GM19395 (cell line): ENCODE measurements at regions not wholly inside any gene's neighbourhood (a gene's known extent, or its start where the extent isn't known, plus 50 kb on each side); places are given as distances from the start of the nearest gene placed in this dataset.
"Not testable (repeated sequence)": the region's sequence is repeated elsewhere in the genome, so short reads cannot be mapped to it uniquely, and the experiment has no call there.

ENCODE experiments used
- ATAC-seq: cut with Tn5 transposase; IDR thresholded peaks from one replicate; pipeline ENCODE4 v1.9.1; 2021; ENCODE audit warnings: mild to moderate bottlenecking, moderate library complexity; ENCODE audit not compliant: unreplicated experiment

DNA sequence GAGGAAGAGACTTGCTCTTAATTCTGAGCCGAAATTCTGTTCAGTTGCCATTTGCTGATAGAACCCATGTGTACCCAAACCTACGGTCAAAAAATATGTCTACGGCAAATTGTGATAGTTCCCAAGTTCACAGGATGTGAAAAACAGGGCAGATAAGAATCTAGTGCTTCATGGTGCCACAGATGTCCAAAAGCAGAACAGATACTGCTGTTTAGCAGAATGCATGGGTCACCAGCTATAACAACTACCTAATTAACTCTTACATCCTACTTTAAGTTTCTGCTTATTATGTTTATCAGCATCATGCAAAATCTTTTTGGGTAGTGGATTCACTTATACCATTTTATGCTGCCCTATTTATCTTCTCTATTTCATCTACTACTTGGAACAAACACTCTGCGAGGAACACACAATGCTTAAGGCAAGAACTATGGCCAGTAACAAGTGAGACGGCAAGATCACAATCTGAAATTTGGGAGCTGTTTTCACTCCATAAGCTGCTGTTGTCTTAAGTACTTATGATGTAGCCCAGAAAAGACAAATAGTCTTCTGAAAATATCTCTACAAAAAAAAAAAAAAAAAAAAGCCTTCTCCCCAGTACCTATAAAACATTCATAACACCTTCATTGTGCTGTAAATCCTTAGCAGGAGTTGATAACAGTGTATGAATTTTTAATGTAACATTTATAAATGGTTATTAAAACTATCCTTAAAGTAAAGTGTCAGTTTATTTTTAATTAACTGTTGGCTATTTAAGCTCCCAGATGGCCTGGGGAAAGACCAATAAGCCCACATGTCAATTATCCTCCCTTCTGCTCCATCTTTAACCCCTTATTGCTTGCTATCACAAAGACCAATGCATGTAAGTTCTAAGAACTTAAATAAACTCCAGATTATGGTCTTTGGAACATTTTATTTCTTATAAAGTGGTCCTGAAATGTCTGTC is 232.3 kb downstream of the TLR4 start:
- ATAC-seq, result peak; percentile 96

DNA sequence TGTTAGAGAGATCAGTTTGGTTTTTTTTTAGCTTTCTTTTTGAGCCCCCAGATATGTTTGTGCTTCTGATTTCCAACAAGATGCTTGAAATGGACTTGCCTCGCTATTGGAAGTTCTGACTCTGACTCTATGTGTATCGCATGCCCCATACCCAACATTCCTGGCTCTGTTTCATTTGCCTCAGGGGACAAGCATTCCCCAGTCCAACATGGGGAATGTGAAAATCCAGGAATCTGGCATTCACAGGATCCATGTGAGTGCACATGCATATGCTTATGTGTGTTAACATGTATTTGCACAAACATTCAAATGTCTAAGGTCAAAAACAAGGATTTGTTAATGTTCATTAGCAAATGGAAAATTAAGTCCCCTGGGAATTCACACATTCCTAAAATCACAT is 233.9 kb downstream of the TLR4 start:
- no peak for ATAC-seq

DNA sequence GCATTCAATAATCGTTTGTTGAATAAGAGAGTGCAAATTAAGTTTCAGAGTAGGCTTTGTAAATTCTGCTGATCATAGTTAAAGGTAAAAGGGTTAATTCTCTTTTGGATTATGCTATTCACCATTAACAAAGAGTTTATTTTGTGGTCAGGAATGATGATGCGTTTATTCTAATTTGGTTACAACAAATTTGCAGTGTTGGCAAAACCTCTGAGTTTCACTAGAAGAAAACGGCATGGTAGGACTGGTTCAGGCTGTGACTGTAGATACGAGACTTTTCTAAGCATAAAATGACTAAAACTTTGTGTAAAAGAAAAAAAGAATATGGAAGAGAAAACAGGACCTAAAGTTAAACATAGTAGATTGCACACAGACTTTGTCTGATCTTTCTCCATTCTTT is 234.7 kb downstream of the TLR4 start:
- no peak for ATAC-seq

DNA sequence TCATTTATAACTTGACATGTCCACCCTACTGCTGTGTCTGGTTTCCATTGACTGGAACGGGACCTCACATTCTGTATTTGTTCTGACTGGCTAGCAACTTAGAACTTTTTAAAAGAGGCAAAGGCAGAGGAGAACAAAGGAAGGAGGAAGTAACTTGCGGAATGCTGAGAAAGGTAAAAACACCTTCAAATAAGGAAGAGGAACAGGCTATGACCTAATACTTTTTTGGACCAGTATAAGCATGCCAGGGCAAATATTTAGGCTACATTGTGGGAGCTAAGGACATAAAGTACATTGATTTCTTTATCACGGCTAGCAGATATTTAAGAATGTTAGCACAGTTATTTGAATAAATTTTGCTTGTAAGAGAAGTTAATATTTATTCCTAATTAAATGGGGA is 240.5 kb downstream of the TLR4 start:
- ATAC-seq, result not testable (repeated sequence)

DNA sequence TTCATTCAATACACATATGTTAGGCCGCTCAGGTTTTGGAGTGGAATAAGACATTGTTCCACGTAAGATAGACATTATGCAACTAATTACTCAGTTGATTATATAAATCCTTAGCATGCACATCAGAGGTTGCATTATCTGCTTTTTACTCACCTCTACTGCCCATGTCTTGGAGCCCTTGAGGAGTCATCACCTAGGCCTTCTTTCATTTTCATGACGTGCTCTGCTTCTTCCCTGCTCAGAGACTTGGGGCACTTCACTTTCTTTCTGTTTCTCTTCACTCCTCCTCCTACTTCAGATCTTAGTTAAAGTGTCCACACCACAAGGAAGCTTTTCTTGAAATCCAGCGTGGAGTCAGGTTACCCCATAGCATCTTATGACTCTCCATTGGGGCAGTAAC is 241.1 kb downstream of the TLR4 start:
- no peak for ATAC-seq

DNA sequence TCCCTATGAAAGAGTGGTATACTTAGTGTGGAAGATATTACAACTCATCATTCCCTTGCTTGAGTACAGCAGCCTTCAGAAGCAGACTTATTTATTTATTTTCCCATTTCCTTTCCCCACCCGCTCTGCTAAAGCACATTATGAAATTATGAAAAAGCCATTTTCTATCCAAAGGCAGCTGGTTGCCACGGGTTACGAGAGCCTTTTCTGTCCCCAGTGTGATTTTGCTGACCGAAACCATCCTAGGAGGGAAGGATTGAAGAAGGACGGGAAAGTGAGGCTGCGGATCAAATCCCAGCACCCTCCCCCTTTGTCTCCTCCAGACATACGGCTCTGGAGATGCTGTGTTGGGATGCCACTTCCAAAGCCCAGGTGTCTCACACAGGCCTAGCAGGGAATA is 246.9 kb downstream of the TLR4 start:
- no peak for ATAC-seq

DNA sequence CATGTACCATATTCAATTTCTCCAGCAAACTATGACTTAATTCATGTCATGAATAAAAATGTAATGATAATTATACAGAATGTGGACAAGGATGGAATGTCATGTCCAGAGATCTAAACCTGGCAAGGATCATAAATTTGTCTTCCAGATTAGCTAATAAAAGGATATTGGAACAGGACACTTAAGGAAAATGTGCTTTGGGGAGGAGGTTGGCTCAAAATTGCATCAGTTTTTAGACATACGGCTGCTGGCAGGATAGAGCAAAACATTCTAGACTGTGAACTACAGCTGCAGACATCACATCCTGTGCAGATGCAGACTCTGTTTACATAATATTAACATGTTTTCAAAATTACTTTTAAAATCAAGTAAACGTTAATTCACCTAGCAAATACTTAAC is 248.4 kb downstream of the TLR4 start:
- ATAC-seq, result no peak

DNA sequence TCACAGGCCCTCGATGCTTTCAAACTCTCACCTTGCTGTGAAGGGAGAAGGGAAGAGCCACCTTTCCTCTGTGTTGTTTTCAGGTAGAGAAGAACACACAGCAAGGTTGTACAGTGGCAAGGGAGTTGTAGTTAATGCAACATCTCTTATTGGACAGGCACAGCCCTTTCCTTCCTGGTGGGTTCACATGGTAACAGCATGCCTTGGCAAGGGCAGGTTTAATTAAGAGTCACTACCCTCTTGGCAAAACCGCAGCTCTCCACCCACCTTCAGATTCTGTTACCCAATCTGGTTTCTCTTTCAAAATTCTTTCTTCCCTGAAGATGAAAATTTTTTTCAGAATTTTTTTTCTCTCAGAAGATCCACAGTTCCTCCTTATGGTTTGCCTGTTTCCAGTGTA is 253.1 kb downstream of the TLR4 start:
- ATAC-seq, result no peak

DNA sequence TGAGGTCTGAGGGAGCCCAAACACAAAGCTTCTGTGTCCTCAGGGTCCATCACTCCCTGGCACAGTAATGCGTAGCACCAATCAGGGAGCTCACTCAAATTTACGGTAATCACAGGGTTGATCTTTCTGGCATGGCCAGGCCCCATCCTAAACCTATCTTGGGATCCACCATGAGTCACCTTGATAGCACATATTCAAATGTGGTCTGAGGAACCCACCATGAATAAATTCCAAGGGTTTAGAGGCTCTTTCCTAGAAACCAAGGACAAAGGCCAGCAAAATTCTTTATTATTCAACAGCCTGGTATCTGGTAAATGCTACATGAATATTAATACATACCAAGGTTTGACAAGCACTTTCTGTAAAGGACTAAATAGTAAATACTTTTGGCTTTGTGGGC is 254.5 kb downstream of the TLR4 start:
- ATAC-seq, result no peak

DNA sequence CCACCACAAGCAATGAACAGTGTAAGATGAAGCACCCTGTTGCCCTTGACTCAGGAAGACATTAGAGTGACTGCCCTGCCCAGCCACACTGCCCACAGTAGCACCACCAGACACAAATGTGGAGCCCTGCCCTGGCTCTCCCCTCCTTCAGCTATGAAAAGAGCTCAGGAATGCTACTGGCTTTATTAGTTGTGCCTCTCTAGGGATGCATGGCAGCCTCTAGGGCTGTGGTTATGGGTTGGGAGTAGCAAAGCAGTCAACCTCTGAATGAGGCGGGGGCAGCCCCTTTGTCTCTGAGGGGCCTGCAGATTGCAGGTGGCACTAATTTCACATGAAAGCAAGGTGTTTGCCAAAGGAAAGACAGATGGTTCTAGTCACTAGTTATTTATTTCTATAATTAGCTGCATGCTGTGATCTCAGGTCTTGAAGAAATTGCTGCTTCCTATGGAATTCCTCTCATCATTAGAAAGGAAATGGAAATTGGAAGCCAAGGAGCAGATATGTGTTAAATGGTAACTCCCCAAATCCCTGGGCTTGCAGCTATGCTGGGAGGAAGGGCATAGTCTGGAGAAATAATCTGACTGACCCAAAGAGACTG is 259.4 kb downstream of the TLR4 start:
- ATAC-seq, result no peak

DNA sequence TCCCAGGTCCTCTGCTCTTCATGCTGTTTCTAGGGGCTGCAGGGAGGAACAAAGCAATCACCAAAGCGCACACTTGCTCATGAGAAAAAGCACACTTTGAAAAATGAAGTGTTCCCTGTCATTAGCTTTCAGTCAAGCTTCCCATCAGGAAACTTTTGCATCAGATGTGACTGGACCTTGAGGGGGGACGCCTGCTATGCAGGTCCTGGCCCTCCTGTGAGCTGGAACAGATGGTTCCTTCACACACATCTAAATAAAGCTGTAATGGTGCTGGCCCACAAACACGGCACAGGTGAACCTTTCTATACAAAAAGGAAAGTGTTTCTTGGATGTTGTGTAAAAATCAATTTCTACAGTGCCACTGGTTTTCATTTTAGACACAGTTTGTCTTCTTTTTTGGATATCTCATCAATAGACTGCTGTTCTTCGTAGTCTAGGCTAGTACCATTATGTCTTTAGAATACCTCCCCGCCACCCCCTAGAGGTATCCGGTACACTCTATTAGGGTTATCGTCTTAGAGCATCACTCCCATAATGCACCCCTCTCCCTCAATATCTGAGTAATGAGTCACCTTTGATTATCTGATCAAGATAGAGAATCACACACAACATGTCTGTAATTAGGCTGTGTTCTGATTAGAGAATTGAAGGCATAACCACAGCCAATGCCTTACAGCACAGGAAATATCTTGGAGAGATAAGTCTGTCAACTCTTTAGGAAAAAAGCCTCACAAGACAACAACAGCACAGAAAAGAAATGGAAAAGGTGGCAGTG is 266.3 kb downstream of the TLR4 start:
- ATAC-seq, result no peak

DNA sequence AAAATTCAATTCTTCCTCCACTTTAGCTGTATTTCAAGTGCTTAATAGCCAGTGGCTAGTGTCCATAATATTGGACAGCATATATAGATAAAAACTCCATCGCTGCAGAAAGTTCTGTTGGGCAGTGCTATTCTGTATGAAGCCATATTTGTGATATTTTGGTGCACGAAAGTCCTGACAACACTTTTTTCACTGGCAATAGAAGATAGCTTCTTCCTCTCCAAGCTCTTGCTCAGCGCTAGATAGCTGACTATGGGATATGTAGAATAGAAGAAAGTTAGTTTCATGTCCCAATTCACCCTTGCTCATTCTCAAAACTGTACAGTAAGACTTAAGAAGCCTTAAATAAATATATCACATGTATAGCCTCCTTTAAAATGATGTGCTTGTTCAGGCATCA is 269.9 kb downstream of the TLR4 start:
- ATAC-seq, result no peak

DNA sequence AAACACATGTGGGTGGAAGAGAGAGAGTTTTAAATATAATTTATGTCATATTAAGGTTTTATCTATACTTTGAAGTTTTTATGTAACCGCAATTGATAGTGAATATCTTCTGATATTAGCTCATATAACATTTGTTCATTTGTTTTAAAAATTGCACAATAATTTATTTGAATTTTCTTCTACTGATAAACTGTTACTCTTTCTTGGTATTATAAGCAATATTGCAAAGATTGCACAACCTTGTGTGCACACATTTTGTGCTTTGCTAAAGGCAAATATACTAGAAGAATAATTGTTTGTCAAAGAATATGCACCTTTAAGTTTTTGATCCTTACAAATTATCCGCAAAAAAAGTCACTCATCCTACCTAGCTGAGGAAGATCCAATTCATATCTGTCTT is 275.7 kb downstream of the TLR4 start:
- no peak for ATAC-seq

DNA sequence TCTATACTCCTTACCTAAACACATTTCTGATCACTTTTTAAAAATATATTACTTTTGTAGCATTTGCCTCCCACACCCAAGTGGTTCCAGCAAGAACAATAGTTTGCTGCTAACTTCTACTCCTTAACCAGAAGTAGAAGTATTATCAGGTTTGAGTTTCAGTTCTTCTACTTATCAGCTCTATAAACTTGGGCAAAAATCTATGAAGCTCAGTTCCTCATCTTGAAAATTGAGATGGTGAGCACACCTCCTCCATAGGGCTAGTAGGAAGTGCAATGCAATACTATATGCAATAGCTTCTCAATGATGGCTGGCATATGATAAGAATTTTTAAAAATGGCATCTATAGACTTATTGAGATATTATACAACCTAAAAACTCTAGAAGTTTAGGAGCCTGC is 283.7 kb downstream of the TLR4 start:
- ATAC-seq, result no peak

DNA sequence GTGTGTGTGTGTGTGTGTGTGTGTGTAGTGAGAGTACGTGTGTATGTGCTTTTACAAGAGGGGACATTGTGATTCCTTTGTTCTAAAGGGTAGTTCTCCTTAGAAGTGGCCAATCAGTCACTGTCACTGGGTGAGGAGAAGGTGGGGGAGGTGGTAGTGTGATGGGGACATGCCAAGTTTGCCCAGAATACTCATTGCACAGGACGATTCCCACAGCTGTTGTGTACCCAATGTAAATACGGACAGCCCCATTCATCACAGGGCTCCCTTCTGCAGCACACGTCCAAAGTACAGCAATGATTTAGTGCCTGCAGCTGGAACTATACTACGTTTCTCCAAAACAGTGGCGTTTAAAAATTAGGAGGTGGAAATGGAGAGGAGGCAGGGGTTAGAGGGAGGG is 287.8 kb downstream of the TLR4 start:
- ATAC-seq, result no peak

DNA sequence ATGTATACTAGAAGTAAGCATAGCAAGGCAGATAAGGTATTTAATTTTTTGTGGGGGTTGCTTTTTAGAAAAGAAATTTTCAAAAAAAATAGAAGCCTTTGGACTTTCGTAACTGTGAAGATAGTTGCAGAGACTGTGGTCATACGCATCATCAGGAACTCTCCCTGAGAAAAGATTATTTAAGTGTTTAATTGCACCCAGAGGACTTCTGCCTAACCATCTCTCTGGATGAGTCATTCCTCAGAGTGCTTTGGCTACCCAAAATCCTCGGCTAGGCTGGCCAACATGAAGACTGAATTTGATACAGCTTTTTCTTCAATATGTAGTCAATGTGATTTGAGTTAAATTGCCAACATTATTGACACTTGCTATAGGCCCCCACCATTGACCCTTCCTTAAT is 296.4 kb downstream of the TLR4 start:
- no peak for ATAC-seq

DNA sequence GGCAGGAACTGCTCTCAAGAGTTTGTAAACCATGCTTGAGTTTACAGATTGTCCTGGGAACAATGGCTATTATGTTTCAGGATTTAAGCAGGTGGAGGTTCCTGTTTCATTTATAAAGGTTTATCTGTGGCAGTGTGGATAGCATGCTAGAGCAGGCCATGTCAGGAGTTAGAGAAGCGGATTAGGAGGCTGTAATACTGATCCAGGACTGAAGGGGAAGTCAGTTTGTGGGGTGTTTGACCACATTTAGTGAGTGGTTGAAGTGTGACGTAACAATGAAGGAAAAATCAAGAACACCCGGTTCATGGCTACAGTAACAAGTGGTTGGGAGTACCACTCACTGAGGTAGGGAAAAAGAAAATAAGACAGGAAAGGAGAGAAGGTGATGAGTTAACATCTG is 299.0 kb downstream of the TLR4 start:
- no peak for ATAC-seq

DNA sequence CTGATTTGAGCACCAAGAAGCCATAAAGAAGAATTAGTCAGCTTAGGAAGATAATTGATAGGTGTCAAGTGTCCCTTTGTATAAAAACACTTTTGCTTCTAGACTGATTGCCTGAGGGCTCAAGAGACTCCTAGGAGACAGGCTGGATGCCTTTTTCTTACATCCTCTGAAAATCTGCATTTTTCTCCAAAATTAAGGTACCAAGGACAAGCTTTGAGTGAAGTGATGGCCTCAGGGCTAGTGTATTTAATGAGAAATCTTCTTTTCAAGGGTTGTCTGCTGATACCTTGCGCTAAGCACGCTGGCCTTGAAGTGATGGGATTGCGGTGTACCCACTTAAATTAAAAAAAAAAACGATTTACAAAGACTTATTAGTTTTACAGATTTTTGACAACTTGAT is 304.0 kb downstream of the TLR4 start:
- ATAC-seq, result no peak

DNA sequence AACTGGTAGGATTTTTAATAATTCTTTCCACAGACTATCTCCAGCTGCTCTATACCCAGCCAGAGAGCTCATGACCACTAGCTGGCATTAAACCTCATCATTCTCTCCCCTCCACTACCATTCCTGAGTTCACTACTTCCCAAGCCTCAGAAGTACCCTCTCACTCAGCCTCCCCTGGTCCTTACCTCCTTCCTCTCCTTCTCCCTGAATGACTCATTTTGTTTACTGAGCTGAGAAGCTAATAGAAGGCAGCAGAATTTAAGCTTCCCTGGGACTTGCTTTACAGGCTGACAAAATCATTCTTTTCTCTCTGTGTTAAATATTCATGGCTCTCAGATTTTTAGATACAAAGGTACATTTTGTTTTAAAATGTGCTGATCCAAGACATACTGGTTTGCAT is 305.4 kb downstream of the TLR4 start:
- no peak for ATAC-seq

DNA sequence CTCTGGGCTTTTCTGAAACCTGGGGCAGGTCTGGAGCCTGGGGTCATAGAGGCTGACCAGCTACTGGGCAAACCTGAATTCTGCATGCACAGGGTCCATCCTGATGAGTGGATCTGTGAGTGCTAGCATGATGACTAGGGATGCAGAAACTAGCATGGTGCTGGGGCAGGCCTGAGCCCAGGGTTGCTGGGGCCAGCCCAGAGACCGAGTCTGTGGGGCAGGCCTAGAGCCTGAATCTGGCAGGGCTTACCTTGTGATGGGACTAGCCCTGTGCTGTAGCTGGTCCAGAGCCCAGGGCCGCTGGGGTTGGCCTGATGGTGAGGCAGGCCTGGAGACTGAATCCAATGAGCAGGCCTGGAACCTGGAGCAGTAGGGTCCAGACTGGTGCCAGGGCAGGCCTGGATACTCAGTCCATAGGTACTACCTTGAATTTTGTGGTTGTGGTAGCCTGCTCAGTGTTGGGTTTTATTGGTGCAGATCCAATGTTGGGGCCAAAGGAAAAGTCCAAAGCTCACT is 313.5 kb downstream of the TLR4 start:
- ATAC-seq, result no peak

DNA sequence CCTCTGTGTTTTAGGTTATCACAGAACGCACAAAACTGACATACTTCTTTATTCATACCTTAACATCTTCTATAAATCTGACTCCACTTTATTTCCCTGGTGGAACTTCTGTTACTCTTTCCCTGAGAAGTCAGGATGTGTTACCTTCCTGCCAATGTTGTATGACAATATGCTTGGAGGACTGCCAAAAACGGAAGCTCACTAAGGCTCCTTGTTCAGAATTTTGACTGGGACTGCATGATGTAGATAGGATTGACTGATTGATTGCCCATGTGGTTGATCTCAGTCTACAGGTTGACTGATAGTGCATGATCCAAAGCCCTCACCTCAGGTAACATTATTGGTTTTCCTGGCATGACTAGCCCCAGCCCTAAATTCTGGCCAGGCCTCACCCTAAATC is 319.4 kb downstream of the TLR4 start:
- no peak for ATAC-seq

DNA sequence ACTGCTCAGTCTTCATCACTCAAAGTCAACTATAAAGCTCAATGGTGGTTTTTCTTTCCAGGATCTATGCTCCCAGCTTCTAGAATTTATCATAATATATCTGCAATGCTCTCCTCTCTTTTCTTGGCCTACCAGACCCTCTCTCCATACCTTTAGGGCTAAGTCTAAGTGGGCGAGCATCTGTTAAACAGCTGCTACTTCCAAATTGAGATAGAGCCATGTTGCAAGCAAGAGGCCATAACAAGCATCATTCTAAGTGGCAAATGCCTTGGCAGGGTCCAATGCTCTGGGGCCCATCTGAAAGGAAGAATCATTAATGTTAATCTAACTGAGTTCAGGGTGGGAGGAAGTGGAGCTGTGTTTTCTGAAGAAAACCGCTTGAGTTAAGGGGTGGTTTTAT is 324.0 kb downstream of the TLR4 start:
- no peak for ATAC-seq
